ENCODE measurements at regions not wholly inside any gene's neighbourhood (a gene's known extent, or its start where the extent isn't known, plus 50 kb on each side); places are given as distances from the start of the nearest gene placed in this dataset.

- no peak for DNase-seq
Measured at GRCh38 chr2:163259489-163259888, 420.9 kb upstream of the KCNH7 start.

GRCh38 chr2:163255086-163255485 is 416.5 kb upstream of the KCNH7 start:
- no peak for DNase-seq

GRCh38 chr2:163253621-163254285 is 415.2 kb upstream of the KCNH7 start:
- DNase-seq = no peak

- DNase-seq = no peak
Measured at GRCh38 chr2:163252199-163252598, 413.6 kb upstream of the KCNH7 start.

- no peak for DNase-seq
Measured at GRCh38 chr2:163248376-163249253, 410.0 kb upstream of the KCNH7 start.

- DNase-seq = no peak
Measured at GRCh38 chr2:163247847-163248220, 409.3 kb upstream of the KCNH7 start.

- DNase-seq = no peak
Measured at GRCh38 chr2:163247156-163247846, 408.7 kb upstream of the KCNH7 start.

GRCh38 chr2:163246135-163246534 is 407.6 kb upstream of the KCNH7 start:
- DNase-seq = no peak

GRCh38 chr2:163236553-163236952 is 398.0 kb upstream of the KCNH7 start:
- DNase-seq = no peak

- no peak for DNase-seq
Measured at GRCh38 chr2:163231666-163232065, 393.1 kb upstream of the KCNH7 start.

- DNase-seq = no peak
Measured at GRCh38 chr2:163213661-163214081, 375.1 kb upstream of the KCNH7 start.

- DNase-seq = no peak
Measured at GRCh38 chr2:163210430-163210918, 371.9 kb upstream of the KCNH7 start.

- DNase-seq = no peak
Measured at GRCh38 chr2:163207693-163208370, 369.3 kb upstream of the KCNH7 start.

GRCh38 chr2:163205589-163206254 is 367.2 kb upstream of the KCNH7 start:
- DNase-seq = no peak

- DNase-seq = no peak
Measured at GRCh38 chr2:163200741-163201140, 362.2 kb upstream of the KCNH7 start.

- DNase-seq = no peak
Measured at GRCh38 chr2:163198972-163199371, 360.4 kb upstream of the KCNH7 start.

- no peak for DNase-seq
Measured at GRCh38 chr2:163198007-163198406, 359.4 kb upstream of the KCNH7 start.

- DNase-seq = peak; percentile 37
Measured at GRCh38 chr2:163191372-163191771, 352.8 kb upstream of the KCNH7 start.

GRCh38 chr2:163187995-163188655 is 349.6 kb upstream of the KCNH7 start:
- no peak for DNase-seq

- no peak for DNase-seq
Measured at GRCh38 chr2:163187119-163187518, 348.6 kb upstream of the KCNH7 start.

GRCh38 chr2:163185160-163185559 is 346.6 kb upstream of the KCNH7 start:
- DNase-seq = no peak

All from NCI-H1436 treated with DMSO at 0.1 percent for 48 hours (cell line).